Panc1 (cell line): ENCODE measurements at regions not wholly inside any gene's neighbourhood (a gene's known extent, or its start where the extent isn't known, plus 50 kb on each side); places are given as distances from the start of the nearest gene placed in this dataset.

Source experiments
- ATAC-seq: fragments of 200-7000 bp; cut with Tn5 transposase; 2 replicates; pipeline ENCODE4 v1.9.1; 2020; ENCODE audit warnings: mild to moderate bottlenecking, moderate library complexity
- BruUV-seq: library from RNA; stranded (reverse); fragments of 400-500 nt; replicated peaks from 2 replicates; lab custom pipeline; 2021; lab: Mats Ljungman, UMichigan
- CTCF ChIA-PET: fragments of 300-600 bp; sonication (Branson Sonifier 250); formaldehyde crosslinking; loops from one replicate; lab custom pipeline; 2022; ENCODE audit warnings: antibody characterized with exemption; lab: Charles Lee
- POLR2A ChIA-PET: fragments of 300-600 bp; sonication (Branson Sonifier 250); formaldehyde crosslinking; loops from one replicate; lab custom pipeline; 2022; ENCODE audit warnings: antibody characterized with exemption; lab: Charles Lee
- DNase-seq: peaks from one replicate; pipeline ENCODE4 v3.0.0-alpha.2; 2010; ENCODE audit warnings: low read depth, low spot score
- H3K27ac ChIP-seq: 2 replicates; pipeline ENCODE4 v1.5.1; 2011; ENCODE audit warnings: mild to moderate bottlenecking, low read length, inconsistent platforms
- H3K27me3 ChIP-seq: fragments of 200-500 bp; sonication (Bioruptor generic); 2 replicates; pipeline ENCODE4 v1.6.0; 2014; ENCODE audit warnings: low read length, inconsistent platforms; ENCODE audit not compliant: control insufficient read depth, insufficient read depth
- H3K36me3 ChIP-seq: fragments of 200-500 bp; sonication (Bioruptor generic); 2 replicates; pipeline ENCODE4 v1.5.1; 2014; ENCODE audit warnings: inconsistent platforms, mild to moderate bottlenecking, low read length, moderate library complexity; ENCODE audit not compliant: control insufficient read depth, insufficient read depth
- H3K4me1 ChIP-seq: 2 replicates; pipeline ENCODE4 v1.5.1; 2011; ENCODE audit warnings: inconsistent platforms, mild to moderate bottlenecking, low read length, moderate library complexity; ENCODE audit not compliant: control insufficient read depth, insufficient read depth
- H3K4me3 ChIP-seq, 2 experiments: 2 replicates each; pipeline ENCODE4 v1.5.1; 2011 to 2012; ENCODE audit warnings: low read depth in 2 of 2, low read length in 2 of 2, mild to moderate bottlenecking in 2 of 2, inconsistent platforms in 1 of 2, moderate library complexity in 1 of 2
- H3K9me3 ChIP-seq: fragments of 200-500 bp; sonication (Bioruptor generic); 2 replicates; pipeline ENCODE4 v1.5.1; 2014; ENCODE audit warnings: low read depth, mild to moderate bottlenecking, inconsistent platforms, low read length, moderate library complexity; ENCODE audit not compliant: control insufficient read depth, insufficient read depth
- CTCF ChIP-seq: fragments of 450-650 bp; IDR thresholded peaks from 2 replicates; pipeline ENCODE4 v1.5.1; 2017; ENCODE audit warnings: mild to moderate bottlenecking
- POLR2AphosphoS5 ChIP-seq: IDR thresholded peaks from 2 replicates; pipeline ENCODE4 v1.6.1; 2012; ENCODE audit warnings: mild to moderate bottlenecking, low read depth, low read length, moderate library complexity
- SIN3A ChIP-seq: IDR thresholded peaks from 2 replicates; pipeline ENCODE4 v1.6.1; 2012; ENCODE audit warnings: low read depth, mild to moderate bottlenecking, low read length, moderate library complexity, borderline replicate concordance; ENCODE audit not compliant: insufficient read depth
- TCF7L2 ChIP-seq: IDR thresholded peaks from 2 replicates; pipeline ENCODE4 v1.6.1; 2011; ENCODE audit warnings: mild to moderate bottlenecking, low read depth, low read length, inconsistent platforms
- in situ Hi-C: cut with HindIII; loops from 2 replicates; pipeline ENCODE4 v1.10.0; 2016; ENCODE audit warnings: low sequenced_read_pairs, low pct_unique_long_range_greater_than_20kb
- intact Hi-C: fragments of 100-400 bp; cut with micrococcal nuclease; formaldehyde crosslinking; loops from one replicate; pipeline ENCODE4 v1.10.0; 2022; ENCODE audit not compliant: unreplicated experiment
- TF ChIP-seq, protein P1 (sequence below), 2 experiments: IDR thresholded peaks; 2 replicates each; pipeline ENCODE4 v1.6.1; 2011 to 2012; ENCODE audit warnings: low read depth in 2 of 2, control low read depth in 1 of 2, low read length in 1 of 2, mild to moderate bottlenecking in 1 of 2, moderate library complexity in 1 of 2; ENCODE audit not compliant: insufficient read depth in 1 of 2

DNA sequence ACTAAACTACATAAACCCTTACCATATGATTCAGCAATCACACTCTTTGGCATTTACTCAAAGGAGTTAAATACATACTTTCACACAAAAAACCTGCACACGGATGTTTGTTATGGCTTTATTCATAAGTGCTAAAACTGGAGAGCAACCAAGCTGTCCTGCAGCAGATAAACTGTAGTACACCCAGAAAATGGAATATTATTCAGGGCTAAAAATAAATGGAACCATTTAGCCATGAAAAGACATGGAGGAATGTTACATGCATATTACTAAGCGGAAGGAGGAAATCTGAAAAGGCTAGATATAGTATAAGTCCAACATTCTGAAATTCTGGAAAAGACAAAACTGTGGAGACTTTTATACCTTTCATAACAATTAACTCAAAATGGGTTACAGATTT is 73.6 kb upstream of the PHACTR3 start:
- in situ Hi-C loops (no loop called here), intact Hi-C loops (no loop called here)
- no peak for ATAC-seq
- no TSS peak for BruUV-seq
- DNase-seq, result no peak
- Histone ChIP-seq H3K9me3 (no peaks in the 10 kb centered on the region), H3K27me3 (peaks cover 17% of the 10 kb centered on the region), H3K4me3 (no peak overlapping the region), H3K27ac (no peak overlapping the region), H3K36me3 (no peaks in the 10 kb centered on the region), H3K4me1 (no peaks in the 10 kb centered on the region)
- CTCF ChIA-PET, result no interaction called here
- POLR2A ChIA-PET, result no interaction called here
- no peak for TF ChIP-seq POLR2AphosphoS5
- no peak for TF ChIP-seq CTCF
- no peak for TF ChIP-seq SIN3A
- no peak for TF ChIP-seq TCF7L2
- TF ChIP-seq, protein P1, sequence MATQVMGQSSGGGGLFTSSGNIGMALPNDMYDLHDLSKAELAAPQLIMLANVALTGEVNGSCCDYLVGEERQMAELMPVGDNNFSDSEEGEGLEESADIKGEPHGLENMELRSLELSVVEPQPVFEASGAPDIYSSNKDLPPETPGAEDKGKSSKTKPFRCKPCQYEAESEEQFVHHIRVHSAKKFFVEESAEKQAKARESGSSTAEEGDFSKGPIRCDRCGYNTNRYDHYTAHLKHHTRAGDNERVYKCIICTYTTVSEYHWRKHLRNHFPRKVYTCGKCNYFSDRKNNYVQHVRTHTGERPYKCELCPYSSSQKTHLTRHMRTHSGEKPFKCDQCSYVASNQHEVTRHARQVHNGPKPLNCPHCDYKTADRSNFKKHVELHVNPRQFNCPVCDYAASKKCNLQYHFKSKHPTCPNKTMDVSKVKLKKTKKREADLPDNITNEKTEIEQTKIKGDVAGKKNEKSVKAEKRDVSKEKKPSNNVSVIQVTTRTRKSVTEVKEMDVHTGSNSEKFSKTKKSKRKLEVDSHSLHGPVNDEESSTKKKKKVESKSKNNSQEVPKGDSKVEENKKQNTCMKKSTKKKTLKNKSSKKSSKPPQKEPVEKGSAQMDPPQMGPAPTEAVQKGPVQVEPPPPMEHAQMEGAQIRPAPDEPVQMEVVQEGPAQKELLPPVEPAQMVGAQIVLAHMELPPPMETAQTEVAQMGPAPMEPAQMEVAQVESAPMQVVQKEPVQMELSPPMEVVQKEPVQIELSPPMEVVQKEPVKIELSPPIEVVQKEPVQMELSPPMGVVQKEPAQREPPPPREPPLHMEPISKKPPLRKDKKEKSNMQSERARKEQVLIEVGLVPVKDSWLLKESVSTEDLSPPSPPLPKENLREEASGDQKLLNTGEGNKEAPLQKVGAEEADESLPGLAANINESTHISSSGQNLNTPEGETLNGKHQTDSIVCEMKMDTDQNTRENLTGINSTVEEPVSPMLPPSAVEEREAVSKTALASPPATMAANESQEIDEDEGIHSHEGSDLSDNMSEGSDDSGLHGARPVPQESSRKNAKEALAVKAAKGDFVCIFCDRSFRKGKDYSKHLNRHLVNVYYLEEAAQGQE (IDR thresholded peaks at IDR 0.05; ENCODE audit: insufficient read depth in 1 of 2, low read depth in 2 of 2, low read length in 1 of 2), result no peak

- Histone ChIP-seq H3K9me3 (no peaks in the 10 kb centered on the region), H3K36me3 (no peaks in the 10 kb centered on the region), H3K4me3 (no peak overlapping the region), H3K27me3 (peaks cover 4% of the 10 kb centered on the region), H3K4me1 (no peaks in the 10 kb centered on the region), H3K27ac (no peak overlapping the region)
- POLR2A ChIA-PET, result no interaction called here
- CTCF ChIA-PET, result no interaction called here
- TF ChIP-seq TCF7L2 (no peak), POLR2AphosphoS5 (no peak), CTCF (no peak), SIN3A (no peak)
- TF ChIP-seq, protein P1 (IDR thresholded peaks at IDR 0.05; ENCODE audit: insufficient read depth in 1 of 2, low read depth in 2 of 2, low read length in 1 of 2), result no peak
- in situ Hi-C loops, result no loop called here
- ATAC-seq (no peak), DNase-seq (no peak)
- no TSS peak for BruUV-seq
- intact Hi-C loops, result no loop called here
These were observed 66.3 kb upstream of the PHACTR3 start for GRCh38 chr20:59537991-59538390.
